HAP-1 (cell line): ENCODE measurements at regions not wholly inside any gene's neighbourhood (a gene's known extent, or its start where the extent isn't known, plus 50 kb on each side); places are given as distances from the start of the nearest gene placed in this dataset.
A peak's percentile ranks its signal among the peaks of the same experiment; 100 is the strongest.
"Not testable (repeated sequence)": the region's sequence is repeated elsewhere in the genome, so short reads cannot be mapped to it uniquely, and the experiment has no call there.

Source experiments
- DNase-seq, 2 experiments: peaks; one replicate each; pipeline ENCODE4 v3.0.0-alpha.2; 2016 to 2020; ENCODE audit warnings: low spot score in 2 of 2
- H3K27me3 ChIP-seq: fragments of 250-450 bp; sonication (Bioruptor Pico); 2 replicates; pipeline ENCODE4 v1.5.1; 2020; ENCODE audit warnings: low read depth, mild to moderate bottlenecking, moderate library complexity
- H3K36me3 ChIP-seq: fragments of 250-450 bp; sonication (Bioruptor Pico); replicated peaks from 2 replicates; pipeline ENCODE4 v1.5.1; 2020; ENCODE audit warnings: mild to moderate bottlenecking
- H3K4me1 ChIP-seq: fragments of 250-450 bp; sonication (Bioruptor Pico); 2 replicates; pipeline ENCODE4 v1.5.1; 2020; ENCODE audit warnings: mild to moderate bottlenecking
- H3K4me3 ChIP-seq: fragments of 250-450 bp; sonication (Bioruptor Pico); 2 replicates; pipeline ENCODE4 v1.5.1; 2020; ENCODE audit warnings: mild to moderate bottlenecking, moderate library complexity
- H3K9me3 ChIP-seq: fragments of 250-450 bp; sonication (Bioruptor Pico); 2 replicates; pipeline ENCODE4 v1.5.1; 2020; ENCODE audit warnings: mild to moderate bottlenecking, moderate library complexity
- in situ Hi-C: fragments of 300-500 bp; cut with MboI; formaldehyde crosslinking; loops from 3 replicates; pipeline ENCODE4 v1.14.3; 2020; ENCODE audit warnings: low sequenced_read_pairs, inconsistent platforms, mixed read lengths

GRCh38 chr7:142546452-142546851, 202.8 kb upstream of the PRSS1 start:
- Histone ChIP-seq H3K4me1 (no peaks in the 10 kb centered on the region), H3K36me3 (no peaks in the 10 kb centered on the region), H3K27me3 (no peaks in the 10 kb centered on the region; the same call in 1 of the 2 replicates), H3K4me3 (no peak overlapping the region), H3K9me3 (no peaks in the 10 kb centered on the region)
- in situ Hi-C loops: no loop called here
- DNase-seq: no peak

DNA sequence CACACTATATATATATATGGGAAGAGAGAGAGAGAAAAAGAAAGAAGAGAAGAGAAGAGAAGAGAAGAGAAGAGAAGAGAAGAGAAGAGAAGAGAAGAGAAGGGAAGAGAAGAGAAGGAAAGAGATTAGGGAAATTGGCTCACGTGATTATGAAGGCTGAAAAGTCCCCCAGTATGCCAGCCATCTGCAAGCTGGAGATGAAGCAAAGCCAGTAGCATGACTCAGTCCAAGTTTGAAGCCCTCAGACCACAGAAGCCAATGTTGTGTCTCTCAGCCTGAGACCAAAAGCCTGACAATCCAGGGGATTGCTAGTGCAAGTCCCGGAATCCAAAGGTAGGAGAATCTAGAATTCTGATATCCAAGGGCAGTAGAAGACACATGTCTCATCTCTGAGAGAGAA, 206.3 kb upstream of the PRSS1 start:
- Histone ChIP-seq H3K4me1 (no peaks in the 10 kb centered on the region), H3K9me3 (no peaks in the 10 kb centered on the region), H3K27me3 (no peaks in the 10 kb centered on the region), H3K36me3 (no peaks in the 10 kb centered on the region), H3K4me3 (no peak overlapping the region)
- DNase-seq: no peak
- in situ Hi-C loops: no loop called here

- no peaks in the 10 kb centered on the region for H3K36me3 ChIP-seq
Observed at GRCh38 chr7:142542105-142542504, 207.2 kb upstream of the PRSS1 start.

DNA sequence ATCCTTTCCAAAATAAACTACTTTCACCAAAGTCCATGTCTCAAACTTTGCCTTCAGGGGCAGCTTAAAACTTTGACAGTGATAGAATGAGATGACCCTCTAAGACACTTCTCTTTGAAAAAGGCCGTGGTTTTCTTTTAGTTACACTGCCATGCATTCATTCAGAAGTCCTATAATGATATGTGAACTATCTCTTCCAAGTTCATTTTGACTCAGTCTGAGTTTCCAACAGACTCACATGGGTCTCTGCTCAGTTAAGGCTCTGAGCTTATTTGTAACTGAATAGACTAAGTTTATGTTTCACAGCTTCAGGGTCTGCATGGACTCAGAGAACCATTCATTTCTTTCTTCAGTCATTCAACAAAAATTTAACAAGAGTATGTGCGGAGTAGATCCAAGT, 208.9 kb upstream of the PRSS1 start:
- in situ Hi-C loops: no loop called here

More at GRCh38 chr7:142542105-142542504, 207.2 kb upstream of the PRSS1 start:
- Histone ChIP-seq H3K9me3 (no peaks in the 10 kb centered on the region), H3K27me3 (no peaks in the 10 kb centered on the region), H3K4me3 (no peak overlapping the region), H3K4me1 (no peaks in the 10 kb centered on the region)
- in situ Hi-C loops: no loop called here
- no peak for DNase-seq

DNA sequence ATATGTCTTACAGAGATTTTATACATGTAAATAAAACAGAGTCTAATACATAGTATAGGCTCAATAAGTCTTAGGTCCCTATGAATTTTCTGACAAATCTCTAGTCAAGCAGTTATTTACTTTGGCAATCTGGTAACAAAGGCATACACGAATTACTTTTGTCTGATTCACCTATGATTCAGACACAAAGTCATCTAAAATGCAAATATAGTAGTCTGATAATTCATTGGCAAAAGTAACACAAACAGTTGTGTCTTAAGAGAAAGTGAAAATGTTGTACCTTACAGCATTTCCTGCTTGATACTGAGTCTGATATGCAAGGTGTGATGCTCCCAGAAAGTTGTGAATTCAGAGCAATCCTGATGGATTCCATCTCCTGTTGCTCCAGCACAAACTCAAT, 209.4 kb upstream of the PRSS1 start:
- no peaks in the 10 kb centered on the region for H3K4me1 ChIP-seq
- no peak for DNase-seq
- no peaks in the 10 kb centered on the region for H3K27me3 ChIP-seq
- in situ Hi-C loops: no loop called here
- no peaks in the 10 kb centered on the region for H3K9me3 ChIP-seq
- H3K36me3 ChIP-seq: no peaks in the 10 kb centered on the region
- no peak overlapping the region for H3K4me3 ChIP-seq

More for the DNA sequence above, 208.9 kb upstream of the PRSS1 start:
- no peaks in the 10 kb centered on the region for H3K36me3 ChIP-seq
- no peaks in the 10 kb centered on the region for H3K27me3 ChIP-seq
- no peak for DNase-seq
- H3K9me3 ChIP-seq: no peaks in the 10 kb centered on the region
- no peak overlapping the region for H3K4me3 ChIP-seq
- H3K4me1 ChIP-seq: no peaks in the 10 kb centered on the region

DNA sequence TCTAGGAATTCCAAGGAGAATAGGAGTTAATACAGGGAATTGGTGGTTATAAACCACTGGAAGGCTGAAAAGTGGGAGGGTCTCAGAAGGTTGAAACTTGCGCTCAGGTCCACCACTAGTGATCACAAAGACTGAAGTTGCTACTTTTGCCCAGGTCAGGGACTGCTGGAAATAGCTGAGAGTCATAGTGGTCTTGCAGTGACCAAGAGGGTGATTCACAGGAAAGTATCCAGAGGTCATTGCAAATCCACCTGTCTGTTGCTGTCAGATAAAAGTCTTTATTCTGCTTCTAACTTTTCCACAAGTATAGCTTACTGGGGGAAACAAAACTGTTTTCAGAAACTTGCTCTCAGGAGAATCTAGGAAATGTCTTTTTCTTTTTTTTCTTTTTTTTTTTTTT, 211.5 kb upstream of the PRSS1 start:
- Histone ChIP-seq H3K36me3 (no peaks in the 10 kb centered on the region), H3K27me3 (no peaks in the 10 kb centered on the region), H3K9me3 (no peaks in the 10 kb centered on the region), H3K4me1 (no peaks in the 10 kb centered on the region), H3K4me3 (no peak overlapping the region)
- DNase-seq: no peak
- in situ Hi-C loops: no loop called here

- peak; percentile 59 to 74 for DNase-seq
- Histone ChIP-seq H3K4me1 (no peaks in the 10 kb centered on the region), H3K4me3 (no peak overlapping the region), H3K36me3 (no peaks in the 10 kb centered on the region), H3K9me3 (no peaks in the 10 kb centered on the region), H3K27me3 (peaks cover 2% of the 10 kb centered on the region)
- in situ Hi-C loops: no loop called here
Observed at GRCh38 chr7:142535123-142535779, 214.0 kb upstream of the PRSS1 start.

DNA sequence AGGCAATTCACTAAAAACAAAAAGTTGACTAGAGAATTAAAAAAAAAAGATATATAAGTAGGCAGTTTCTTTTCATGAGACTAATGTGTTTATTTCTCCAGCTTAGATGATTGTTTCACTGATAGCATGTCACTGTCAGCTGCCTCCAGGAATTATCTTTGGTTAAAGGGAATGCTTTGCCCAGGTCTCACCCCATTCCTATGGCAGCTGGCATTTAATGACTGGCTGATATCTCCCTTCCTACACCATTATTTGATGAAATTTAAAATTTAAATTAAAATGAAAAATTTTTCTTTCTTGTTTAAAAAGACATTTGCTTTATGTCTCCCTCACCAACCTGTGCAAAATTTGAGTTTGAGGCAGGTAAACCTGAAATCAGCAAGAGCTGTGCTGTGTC, 214.5 kb upstream of the PRSS1 start:
- no peak for DNase-seq
- H3K4me3 ChIP-seq: no peak overlapping the region
- H3K4me1 ChIP-seq: no peaks in the 10 kb centered on the region
- H3K36me3 ChIP-seq: no peaks in the 10 kb centered on the region
- H3K27me3 ChIP-seq: peaks cover 4% of the 10 kb centered on the region
- in situ Hi-C loops: no loop called here
- H3K9me3 ChIP-seq: no peaks in the 10 kb centered on the region

GRCh38 chr7:142533920-142534319, 215.4 kb upstream of the PRSS1 start:
- Histone ChIP-seq H3K4me3 (no peak overlapping the region), H3K9me3 (no peaks in the 10 kb centered on the region), H3K27me3 (peaks cover 4% of the 10 kb centered on the region), H3K36me3 (no peaks in the 10 kb centered on the region), H3K4me1 (no peaks in the 10 kb centered on the region)
- no peak for DNase-seq
- in situ Hi-C loops: no loop called here

DNA sequence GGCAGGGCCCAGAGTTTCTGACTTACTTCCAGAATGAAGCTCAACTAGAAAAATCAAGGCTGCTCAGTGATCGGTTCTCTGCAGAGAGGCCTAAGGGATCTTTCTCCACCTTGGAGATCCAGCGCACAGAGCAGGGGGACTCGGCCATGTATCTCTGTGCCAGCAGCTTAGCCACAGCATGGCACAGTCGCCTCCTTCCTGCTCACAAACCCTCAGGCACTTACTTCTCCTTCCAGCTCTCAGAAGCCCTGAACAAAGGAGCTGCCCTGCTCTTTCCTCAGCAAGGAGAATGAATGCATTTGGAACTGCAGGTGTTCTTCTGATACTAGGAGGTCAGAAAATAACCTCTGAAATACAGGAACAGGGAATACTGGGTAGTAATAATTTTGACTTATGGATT, 219.7 kb upstream of the PRSS1 start:
- peaks cover 4% of the 10 kb centered on the region for H3K27me3 ChIP-seq
- DNase-seq: no peak
- no peaks in the 10 kb centered on the region for H3K9me3 ChIP-seq
- in situ Hi-C loops: no loop called here
- H3K4me3 ChIP-seq: no peak overlapping the region
- H3K36me3 ChIP-seq: no peaks in the 10 kb centered on the region
- no peaks in the 10 kb centered on the region for H3K4me1 ChIP-seq

- Histone ChIP-seq H3K9me3 (no peaks in the 10 kb centered on the region), H3K27me3 (peaks cover 4% of the 10 kb centered on the region), H3K36me3 (no peaks in the 10 kb centered on the region), H3K4me1 (no peaks in the 10 kb centered on the region), H3K4me3 (no peak overlapping the region)
- in situ Hi-C loops: no loop called here
- no peak for DNase-seq
Observed at GRCh38 chr7:142528608-142529408, 220.5 kb upstream of the PRSS1 start.

GRCh38 chr7:142523821-142524460, 225.3 kb upstream of the PRSS1 start:
- Histone ChIP-seq H3K9me3 (no peaks in the 10 kb centered on the region), H3K4me3 (no peak overlapping the region)
- in situ Hi-C loops: no loop called here

DNA sequence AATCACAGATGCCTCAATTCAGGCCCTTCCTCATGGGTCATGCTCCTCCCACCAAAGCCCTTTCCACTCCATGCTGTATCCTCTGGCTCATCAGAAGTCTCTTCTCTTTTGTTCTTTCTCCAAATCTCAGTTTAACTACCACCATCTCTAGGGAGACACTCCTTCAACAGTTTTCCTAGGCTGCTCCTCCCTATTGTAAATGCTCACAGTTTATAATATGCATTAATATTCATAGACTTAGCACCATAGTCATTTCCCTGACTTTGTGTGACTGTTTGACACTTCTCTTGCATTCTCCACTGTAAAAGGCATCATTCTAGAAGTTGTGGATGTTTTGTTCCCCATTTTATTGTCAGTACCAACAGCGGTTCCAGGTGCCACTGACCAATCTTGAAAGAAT, 226.5 kb upstream of the PRSS1 start:
- no peaks in the 10 kb centered on the region for H3K36me3 ChIP-seq
- in situ Hi-C loops: no loop called here
- H3K27me3 ChIP-seq: no peaks in the 10 kb centered on the region; the same call in 1 of the 2 replicates
- no peak overlapping the region for H3K4me3 ChIP-seq
- H3K9me3 ChIP-seq: no peaks in the 10 kb centered on the region
- DNase-seq: no peak
- no peaks in the 10 kb centered on the region for H3K4me1 ChIP-seq

More at GRCh38 chr7:142523821-142524460, 225.3 kb upstream of the PRSS1 start:
- H3K36me3 ChIP-seq: no peaks in the 10 kb centered on the region
- H3K4me1 ChIP-seq: no peaks in the 10 kb centered on the region
- no peak for DNase-seq
- H3K27me3 ChIP-seq: no peaks in the 10 kb centered on the region; the same call in 1 of the 2 replicates

DNA sequence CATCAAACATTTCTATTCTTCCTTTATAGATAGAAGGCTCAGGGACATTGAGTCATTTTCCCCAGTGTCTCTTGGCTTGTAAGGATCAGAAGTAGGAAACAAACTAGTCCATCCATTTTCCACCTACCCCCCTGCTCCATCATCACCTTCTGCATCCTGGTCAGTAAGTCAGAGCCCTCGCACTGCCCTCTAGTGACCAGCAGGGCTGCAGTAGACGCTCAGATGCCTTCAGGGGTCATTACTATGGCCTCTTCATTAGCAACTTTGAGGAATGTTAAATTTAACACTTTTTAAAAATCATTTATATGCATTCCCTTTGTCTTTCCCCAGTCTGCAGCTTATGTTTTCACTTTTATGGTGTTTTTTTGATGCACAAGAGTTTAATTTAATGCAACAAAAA, 228.4 kb upstream of the PRSS1 start:
- H3K36me3 ChIP-seq, H3K4me1 ChIP-seq, H3K9me3 ChIP-seq, in situ Hi-C loops, H3K4me3 ChIP-seq, DNase-seq, H3K27me3 ChIP-seq: not testable (repeated sequence)
